ENCODE measurements at regions not wholly inside any gene's neighbourhood (a gene's known extent, or its start where the extent isn't known, plus 50 kb on each side); places are given as distances from the start of the nearest gene placed in this dataset.
"Not testable (repeated sequence)": the region's sequence is repeated elsewhere in the genome, so short reads cannot be mapped to it uniquely, and the experiment has no call there.

DNA sequence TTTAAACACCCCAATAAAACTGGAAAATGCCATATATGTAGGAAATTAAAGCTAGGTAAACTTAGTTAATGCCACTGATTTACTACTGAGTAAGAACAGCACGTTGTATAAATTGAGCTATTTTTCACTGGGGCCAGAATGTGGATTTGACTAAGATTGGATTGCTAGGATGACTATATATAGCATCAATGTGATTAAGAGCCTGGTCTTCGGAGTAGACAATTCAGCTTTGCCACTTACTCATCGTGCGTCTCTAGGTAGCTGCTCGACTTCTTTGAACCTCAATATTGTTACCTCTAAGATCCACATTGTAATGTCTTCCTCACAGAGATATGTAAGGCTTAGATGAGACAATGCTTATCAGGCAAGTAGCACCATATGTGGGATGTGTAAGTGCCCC is 462.5 kb downstream of the KLF12 start:
- no peak for DNase-seq (ENCODE audit: low read depth)

DNA sequence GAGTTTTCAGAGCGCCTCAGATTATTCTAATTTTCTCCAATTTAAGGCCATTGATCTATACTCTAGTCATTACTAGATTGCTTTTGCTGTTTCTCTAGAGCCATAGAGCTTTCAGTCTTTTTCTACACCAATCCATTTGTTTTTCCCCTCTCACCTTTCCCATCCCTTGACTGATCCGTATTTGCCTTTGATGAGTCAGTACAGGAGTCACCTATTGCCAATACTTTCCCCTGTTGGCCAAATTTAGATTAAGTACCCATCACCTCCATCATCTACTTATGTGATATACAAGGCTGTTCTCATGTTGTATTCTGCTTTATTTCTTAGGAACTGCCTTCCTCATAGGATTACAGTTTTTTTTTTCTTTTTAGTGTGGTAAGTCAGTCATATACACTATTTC is 463.2 kb downstream of the KLF12 start:
- no peak for DNase-seq (ENCODE audit: low read depth)

DNA sequence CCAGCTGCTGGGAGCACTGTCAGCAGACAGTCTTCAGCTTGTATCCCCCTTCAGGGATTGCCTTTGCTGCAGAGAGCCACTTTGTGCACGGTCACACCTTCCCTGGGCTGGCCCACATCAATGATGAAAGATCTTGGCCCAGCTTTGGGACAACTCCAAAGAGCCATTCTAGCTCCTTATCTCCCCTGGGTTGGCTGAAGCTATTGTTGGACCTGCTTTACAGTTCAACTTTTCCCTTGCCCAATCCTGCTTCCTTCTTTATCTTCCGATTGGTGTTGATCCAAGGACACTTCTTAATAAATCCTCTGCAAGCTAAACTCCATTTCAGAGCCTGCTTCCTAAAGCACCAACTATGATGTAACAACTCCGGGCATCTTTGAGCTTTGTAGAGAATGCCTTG is 466.4 kb downstream of the KLF12 start:
- no peak for DNase-seq (ENCODE audit: low read depth)

DNA sequence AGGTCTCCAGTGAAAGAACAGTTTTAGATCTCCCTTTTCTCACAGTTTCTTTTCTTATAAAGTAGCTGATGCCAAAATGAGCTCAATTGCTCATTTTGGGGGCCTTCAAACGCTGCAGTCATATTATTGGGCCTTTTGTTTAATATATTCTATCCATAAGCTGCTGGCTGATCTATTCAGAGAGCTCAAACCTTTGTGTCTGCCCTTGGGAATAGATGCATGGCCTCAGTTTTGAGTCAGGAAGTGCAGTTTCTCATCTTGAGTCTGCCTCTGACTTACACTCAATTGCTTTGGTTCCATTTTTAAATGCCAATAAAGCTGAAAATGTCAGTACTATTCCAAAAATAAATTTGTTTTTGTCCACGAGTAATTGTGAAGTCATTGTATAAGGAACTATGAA is 468.9 kb downstream of the KLF12 start:
- DNase-seq (ENCODE audit: low read depth) = no peak

DNA sequence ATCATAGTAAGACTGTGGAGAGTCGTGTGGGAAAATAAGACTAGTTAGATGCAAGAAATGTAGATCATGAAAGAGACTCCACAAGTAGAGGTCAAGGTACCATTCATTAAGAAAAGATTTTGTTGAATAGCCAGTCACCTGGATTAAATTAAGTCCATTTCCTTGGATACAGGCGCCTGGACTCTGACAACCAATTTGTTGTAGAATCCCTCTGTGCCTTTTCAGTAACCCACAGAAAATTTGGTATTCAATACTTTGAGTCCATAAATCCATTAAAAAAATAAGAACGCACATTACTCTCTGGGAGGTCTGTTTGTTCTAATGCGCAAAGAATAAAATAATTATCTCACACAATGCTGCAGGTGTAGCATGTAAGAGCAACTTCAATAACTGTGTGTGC is 469.4 kb downstream of the KLF12 start:
- no peak for DNase-seq (ENCODE audit: low read depth)

DNA sequence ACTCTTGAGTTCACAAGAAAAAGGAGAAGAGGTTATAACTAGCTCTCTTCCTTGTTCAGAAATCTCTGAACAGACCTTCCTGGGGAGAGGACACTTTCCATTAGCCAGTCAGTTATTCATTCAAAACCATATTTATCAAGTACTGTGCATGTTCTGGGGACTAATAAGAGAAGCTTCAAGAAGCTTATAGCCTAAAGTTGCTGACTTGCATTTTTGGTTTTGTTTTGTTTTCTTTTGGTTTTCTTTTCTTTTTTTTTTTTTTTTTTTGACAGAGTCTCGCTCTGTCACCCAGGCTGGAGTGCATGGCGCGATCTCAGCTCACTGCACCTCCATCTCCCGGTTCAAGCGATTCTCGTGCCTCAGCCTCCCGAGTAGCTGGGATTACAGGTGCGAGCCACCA is 471.4 kb downstream of the KLF12 start:
- no peak for DNase-seq (ENCODE audit: low read depth)

DNA sequence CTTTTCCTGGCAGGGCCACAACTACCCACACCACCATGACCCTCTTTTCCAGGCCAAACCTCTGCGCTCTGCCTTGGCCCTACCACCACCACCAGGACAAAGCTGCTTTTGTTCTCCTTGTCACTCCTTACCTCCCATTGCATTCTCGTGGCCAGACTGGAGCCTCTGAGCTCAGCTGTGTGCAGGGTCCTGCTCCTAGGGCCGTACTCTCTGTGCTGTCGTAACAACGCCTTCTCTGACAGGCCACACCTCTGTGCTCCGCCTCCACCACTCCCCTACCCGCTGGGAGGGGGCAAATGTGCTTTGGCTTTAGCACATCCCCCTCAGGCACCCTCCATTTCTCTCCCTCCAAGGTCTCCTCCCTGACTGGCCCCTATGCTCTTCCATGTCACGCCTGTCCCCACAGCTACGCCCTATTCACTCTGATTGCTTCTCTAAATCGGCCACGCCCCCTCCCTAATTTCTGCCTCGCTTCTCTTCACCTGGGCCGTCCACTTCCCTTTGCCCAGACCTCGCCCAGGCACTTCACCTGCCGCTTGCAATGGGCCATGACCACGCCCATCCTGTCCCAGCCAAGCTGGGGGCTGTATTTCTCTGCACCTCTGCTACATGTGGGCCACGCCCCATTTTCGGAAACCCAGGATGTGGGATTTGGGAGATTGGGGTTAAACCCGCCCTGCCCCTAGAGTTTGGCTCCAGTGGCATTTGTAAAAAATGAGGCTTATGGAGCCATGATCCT is 472.3 kb downstream of the KLF12 start:
- DNase-seq (ENCODE audit: low read depth) = no peak

DNA sequence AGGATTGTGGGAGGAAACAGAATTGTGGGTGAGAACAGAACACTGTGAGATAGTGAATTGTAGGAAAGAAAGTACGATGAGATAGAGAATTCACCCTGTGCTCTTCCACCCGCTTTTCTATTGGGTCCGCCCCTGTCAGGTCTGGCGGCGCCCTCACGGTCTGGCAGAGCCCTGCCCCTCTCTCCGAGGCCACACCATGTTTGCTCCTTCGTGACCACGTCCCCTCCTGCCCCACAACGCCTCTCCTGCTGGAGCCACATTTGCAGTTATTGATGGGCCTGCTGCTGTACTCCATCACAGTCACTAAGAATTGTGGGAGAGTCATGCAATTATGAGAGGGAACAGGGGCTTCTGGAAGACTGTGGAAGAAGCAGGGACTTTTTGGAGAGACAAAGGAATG is 473.1 kb downstream of the KLF12 start:
- DNase-seq (ENCODE audit: low read depth) = no peak

DNA sequence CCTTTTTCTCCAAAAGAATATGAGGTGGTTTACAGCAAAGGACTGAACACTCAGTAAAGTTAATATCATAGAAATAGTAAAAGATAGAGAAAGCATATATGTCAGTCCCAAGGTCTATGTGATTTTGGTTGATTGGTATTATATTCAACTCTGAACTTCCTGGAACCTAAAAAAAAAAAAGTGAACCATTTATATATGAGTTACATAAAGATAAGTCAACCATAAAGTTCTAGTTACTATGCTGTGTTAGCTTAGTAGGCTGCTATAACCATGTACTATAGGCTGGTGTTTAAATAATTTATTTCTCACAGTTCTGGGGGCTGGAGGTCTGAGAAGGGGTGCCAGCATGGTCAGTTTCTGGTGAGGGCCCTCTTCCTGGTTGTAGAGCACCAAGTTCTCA is 475.6 kb downstream of the KLF12 start:
- DNase-seq (ENCODE audit: low read depth) = no peak

DNA sequence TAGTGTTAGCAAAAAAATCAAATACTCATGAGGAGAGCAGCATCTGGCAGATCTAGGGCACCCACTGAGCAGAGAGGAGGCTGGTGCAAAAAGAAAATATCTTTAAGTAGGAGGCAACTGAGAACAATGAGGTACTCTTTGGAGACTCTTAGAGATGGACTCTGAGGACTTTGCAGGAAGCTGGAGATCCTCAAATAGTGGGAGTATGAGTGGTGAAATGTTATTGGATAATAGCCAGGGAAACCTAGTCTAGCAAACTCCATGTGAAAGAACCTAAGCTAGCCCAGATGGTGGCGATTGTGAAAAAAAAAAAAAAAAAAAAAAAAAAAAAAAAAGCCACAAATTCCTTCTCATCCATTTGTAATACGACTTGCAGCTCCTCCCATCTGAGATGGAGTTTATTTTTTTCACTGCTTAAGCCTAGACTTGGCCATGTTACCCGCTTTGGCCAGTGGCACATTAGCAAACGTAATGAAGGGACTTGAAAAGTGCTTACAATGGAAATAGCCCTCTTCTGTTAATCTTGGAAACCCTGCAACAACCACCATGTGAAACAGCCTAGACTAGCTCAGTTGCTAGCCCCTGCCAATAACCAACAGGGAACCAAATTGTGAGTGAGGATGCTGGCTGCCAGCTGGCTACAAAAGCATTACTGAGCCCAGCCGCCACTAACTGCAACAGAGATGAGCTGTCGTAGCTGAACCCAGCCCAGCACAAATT is 476.2 kb downstream of the KLF12 start:
- DNase-seq (ENCODE audit: low read depth) = peak; percentile 59

DNA sequence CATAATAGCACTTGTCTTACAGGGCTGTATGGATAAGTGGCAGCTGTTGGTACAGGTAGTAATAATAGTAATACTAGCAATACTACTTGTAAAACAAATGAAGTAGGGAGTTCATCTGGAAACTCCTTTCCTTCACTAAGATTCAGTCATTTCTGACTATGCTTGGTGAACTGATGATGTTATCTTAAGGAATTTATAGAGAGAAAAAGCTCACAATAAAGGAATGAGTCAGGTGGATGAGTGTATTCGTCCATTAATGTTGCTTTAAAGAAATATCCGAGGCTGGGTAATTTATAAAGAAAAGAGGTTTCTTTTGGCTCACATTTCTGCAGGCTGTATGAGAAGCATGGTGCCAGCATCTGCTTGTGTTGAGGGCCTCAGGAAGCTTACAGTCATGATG is 477.3 kb downstream of the KLF12 start:
- no peak for DNase-seq (ENCODE audit: low read depth)

DNA sequence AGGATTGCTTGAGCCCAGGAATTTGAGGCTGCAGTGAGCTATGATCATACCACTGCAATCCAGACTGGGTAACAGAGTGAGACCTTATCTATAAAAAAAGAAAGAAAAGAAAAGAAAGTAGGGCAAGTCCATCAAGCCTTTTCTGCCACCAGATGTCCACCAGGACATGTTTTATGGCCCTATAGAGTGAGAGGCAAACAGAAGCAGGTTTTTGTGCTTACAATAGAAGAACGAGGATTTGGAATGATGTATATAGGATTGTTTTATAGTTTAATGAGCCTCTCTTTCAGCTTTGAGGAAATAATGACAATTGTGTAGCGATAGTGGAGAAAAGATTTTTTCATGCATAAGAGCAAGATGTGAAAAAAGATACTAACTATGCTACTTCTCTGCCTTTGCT is 480.5 kb downstream of the KLF12 start:
- no peak for DNase-seq (ENCODE audit: low read depth)

DNA sequence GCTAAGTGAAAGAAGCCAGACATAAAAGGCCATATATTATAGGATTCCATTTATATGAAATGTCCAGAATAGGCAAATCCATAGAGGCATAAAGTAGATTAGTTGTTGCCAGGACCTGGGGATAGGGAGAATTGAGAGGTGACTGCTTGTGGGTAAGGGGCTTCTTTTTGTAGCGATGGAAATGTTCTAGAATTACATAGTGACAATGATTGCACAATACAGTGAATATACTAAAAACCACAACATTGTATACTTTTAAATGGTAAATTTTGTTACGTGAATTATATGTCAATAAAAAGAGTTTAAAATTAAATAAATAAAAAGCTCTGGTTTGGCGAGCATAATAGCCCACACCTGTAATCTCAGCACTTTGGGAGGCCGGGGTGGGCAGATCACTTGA is 486.8 kb downstream of the KLF12 start:
- DNase-seq (ENCODE audit: low read depth) = no peak

DNA sequence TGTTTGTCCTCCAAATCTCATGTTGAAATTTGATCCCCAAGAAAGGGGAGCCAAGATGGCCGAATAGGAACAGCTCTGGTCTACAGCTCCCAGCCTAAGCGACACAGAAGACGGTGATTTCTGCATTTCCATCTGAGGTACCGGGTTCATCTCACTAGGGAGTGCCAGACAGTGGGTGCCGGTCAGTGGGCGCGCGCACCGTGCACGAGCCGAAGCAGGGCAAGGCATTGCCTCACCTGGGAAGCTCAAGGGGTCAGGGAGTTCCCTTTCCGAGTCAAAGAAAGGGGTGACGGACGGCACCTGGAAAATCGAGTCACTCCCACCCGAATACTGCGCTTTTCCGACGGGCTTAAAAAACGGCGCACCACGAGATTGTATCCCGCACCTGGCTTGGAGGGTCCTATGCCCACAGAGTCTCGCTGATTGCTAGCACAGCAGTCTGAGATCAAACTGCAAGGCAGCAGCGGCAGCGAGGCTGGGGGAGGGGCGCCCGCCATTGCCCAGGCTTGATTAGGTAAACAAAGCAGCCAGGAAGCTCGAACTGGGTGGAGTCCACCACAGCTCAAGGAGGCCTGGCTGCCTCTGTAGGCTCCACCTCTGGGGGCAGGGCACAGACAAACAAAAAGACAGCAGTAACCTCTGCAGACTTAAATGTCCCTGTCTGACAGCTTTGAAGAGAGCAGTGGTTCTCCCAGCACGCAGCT is 493.6 kb downstream of the KLF12 start:
- not testable (repeated sequence) for DNase-seq (ENCODE audit: low read depth)

DNA sequence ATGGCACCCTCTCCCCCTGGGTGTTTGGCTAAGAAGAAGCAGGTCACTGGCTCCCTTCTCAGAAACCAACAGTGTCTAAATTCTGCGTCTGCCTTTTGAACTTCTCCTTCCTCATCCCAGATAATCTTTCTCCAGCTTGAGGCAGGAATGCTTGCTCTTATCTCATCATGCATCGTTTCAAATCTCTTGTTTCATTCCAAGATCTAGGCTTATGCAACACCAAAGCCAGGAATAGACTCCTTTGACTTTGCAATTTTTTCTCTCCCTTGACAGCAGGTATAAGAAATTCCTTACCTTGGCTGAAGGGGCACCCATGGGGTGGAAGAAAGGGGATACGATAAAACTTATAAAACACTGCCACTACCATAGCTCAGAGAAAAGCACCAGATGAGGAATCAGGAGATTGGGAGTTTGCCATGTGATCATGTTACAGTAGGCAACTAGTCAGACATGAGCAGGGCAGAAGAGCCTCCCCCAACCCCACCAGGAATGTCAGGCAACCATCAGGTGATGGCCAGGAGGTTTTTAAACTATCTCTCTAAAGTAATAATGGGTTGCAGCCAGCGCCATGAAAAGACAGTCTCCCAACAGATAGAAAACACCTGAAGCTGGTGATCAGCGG is 498.9 kb downstream of the KLF12 start:
- no peak for DNase-seq (ENCODE audit: low read depth)

DNA sequence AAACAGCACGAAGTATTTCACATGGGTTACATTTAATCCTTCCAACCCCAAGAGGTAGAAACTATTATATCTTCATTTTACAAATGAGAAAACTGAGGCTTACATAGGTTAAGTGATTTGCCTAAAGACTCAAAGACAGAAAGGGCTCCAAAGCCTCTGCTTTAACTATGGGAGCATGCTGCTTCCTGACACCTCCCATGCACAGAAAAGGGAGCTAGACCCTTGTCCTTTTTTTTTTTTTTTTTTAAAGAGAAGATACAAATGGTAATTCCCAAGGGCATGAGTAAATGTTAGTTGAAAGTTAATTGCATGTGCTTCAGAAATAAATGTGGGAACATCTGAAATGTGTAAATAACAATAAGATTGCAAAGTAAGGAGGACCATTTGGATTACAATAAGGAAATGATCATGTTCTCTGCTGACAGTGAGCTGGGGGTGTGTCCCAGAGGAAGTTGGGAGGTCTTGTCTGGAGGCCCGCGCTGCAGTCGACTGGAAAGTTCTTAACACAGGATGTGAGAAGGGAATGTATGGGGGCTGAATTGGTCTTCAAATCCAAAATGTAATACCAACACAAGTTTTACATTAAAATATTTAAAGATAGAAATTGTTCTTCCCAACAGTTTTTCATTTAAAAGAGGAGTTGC is 500.3 kb downstream of the KLF12 start:
- DNase-seq (ENCODE audit: low read depth) = no peak

DNA sequence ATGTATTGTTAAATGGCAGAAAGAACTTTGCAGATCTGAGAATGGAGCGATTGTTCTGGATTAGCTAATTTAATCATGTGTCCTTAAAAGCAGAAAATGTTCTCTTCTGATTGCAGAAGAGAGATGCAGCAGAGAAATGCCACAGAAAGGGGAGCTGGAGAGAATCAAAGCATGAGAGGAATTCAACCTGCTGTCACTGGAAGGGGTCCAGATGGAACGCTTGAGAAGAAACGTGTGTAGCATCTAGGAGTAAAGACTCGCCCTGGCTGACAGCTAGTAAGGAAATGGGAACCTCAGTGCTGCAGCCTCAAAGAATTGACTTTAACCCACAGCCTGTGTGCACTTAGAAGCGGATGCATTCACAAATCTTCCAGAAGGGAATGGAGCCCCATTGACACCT is 502.8 kb downstream of the KLF12 start:
- DNase-seq (ENCODE audit: low read depth) = no peak

DNA sequence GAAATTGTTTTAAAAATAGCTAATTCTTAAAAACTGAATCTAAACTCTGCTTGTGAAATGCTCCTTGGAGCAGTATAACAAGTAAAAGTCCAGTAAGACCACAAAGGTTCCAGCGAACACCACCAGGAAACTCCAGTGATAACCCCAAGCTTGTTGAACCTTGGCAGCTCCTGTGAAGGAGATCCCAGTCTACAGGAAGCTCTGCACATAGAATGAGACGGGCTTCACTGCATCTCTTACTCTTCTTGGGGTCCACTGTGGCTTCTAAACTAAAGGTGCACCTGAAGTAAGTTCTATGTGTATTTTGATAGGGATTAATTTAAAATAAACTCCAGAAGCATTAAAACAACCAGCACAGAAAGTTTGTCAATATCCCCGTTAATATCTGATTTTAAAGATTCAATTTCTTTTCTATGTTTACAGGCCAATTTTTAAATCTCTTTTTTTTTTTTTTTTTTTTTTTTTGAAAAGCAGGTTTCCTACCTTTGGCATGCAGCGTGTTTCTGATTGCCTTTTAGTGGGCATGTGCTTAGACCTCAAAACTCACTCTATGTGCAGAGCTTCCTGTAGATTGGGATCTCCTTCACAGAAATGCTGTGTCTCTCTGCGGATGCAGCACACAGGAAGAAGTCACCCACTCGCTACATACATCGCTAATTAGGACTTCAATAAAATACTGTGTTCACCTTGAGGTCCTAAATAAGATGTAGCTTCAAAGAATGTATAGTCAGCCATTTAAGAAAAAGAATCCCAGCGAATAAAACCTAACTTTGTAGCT is 508.5 kb downstream of the KLF12 start:
- DNase-seq (ENCODE audit: low read depth) = no peak

DNA sequence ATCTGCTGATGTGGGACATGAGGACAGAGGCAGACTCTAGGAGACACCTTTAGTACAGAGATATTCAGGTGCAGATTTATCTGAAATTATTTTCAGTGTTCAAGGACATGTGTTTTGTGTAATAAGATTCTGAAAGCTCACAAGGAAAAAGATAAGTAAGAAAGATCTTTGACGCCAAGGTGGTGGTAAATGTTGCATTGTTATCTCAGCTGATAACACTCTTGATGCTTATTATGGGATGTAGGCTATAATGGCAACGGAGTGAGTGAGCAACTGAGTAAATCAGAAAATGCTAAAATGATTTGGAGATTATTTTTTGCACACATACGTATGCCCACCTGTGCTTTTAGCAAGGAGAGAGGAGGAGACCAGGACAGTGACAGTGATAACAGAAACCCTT is 510.9 kb downstream of the KLF12 start:
- no peak for DNase-seq (ENCODE audit: low read depth)

DNA sequence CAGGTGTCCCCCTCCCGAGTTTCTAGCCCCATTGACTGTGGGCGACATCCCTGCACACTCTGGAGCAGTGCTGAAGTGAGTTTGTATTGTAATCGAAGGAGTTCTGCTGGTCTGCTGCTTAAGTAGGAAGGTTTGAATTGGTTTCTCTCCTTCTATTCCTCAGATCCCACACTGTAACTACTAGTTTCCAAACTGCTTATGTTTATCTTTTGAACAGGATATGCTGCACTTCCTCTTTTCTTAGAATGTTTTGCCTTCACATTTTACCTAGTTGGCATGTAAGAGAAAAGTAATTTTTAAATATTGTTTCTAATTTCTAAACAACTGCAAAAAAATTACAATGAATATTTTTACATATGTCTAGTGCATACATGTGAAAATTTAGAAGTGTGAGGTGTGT is 511.8 kb downstream of the KLF12 start:
- DNase-seq (ENCODE audit: low read depth) = no peak

DNA sequence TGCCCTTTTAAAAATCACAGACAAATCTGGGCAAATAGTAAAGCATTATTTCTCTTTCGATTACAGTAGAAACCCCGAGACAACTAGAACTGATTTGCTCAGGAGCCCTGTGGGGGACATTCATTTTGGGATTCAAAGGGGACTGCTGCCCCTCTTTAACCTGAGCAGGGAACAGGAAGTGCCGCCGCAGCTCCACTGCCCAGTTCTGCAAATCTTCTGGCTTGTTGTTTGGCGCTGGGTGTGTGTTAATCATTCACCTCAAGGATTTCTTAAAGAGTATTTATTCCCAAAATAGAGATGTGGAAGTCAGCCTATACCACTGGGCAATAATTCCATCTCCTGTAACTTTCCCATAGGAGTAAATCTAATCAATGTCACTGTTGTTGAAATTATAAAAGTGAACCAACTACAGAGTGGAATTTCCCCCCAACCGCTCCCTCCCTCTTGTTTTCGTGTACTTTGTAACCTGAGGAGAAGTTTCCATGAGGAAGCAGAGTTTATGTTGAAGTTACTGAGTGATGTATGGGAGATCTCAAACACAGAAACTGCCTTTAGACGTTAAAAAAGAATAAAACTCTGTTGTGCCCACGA is 515.8 kb downstream of the KLF12 start:
- no peak for DNase-seq (ENCODE audit: low read depth)

Data from stromal cell of bone marrow (primary cell).